ENCODE measurements at regions not wholly inside any gene's neighbourhood (a gene's known extent, or its start where the extent isn't known, plus 50 kb on each side); places are given as distances from the start of the nearest gene placed in this dataset.

- Mint-ChIP-seq H3K4me3 (no peak overlapping the region), H3K36me3 (no peaks in the 10 kb centered on the region), H3K27me3 (no peaks in the 10 kb centered on the region), H3K27ac (no peak overlapping the region), H3K9me3 (peaks cover 3 to 19% (median 8%) of the 10 kb centered on the region in 5 donors), H3K4me1 (no peaks in the 10 kb centered on the region)
- Histone ChIP-seq H3K27me3 (ENCODE audit: insufficient read depth, low read length, poor library complexity, severe bottlenecking) (no peaks in the 10 kb centered on the region), H3K36me3 (ENCODE audit: insufficient read depth, low read length) (no peaks in the 10 kb centered on the region), H3K4me3 (ENCODE audit: low read length) (no peak overlapping the region), H3K9me3 (ENCODE audit: low read length) (peaks cover under 1% of the 10 kb centered on the region), H3K4me1 (ENCODE audit: insufficient read depth, low read length) (no peaks in the 10 kb centered on the region), H3K27ac (ENCODE audit: low read depth, low read length) (no peak overlapping the region)
- ChIA-PET CTCF (no interaction called here), POLR2A (no interaction called here)
- DNase-seq = no peak
Measured at GRCh38 chr5:3738919-3739318, 143.3 kb downstream of the IRX1 start.

GRCh38 chr5:3740546-3741373 lies 145.1 kb downstream of the IRX1 start:
- Mint-ChIP-seq H3K27ac (no peak overlapping the region), H3K4me3 (no peak overlapping the region), H3K9me3 (peaks cover 5 to 18% (median 10%) of the 10 kb centered on the region in 5 donors), H3K27me3 (no peaks in the 10 kb centered on the region), H3K36me3 (no peaks in the 10 kb centered on the region), H3K4me1 (no peaks in the 10 kb centered on the region)
- Histone ChIP-seq H3K9me3 (ENCODE audit: low read length) (peaks cover 3% of the 10 kb centered on the region), H3K4me3 (ENCODE audit: low read length) (no peak overlapping the region), H3K36me3 (ENCODE audit: insufficient read depth, low read length) (no peaks in the 10 kb centered on the region), H3K4me1 (ENCODE audit: insufficient read depth, low read length) (no peaks in the 10 kb centered on the region), H3K27ac (ENCODE audit: low read depth, low read length) (no peak overlapping the region), H3K27me3 (ENCODE audit: insufficient read depth, low read length, poor library complexity, severe bottlenecking) (no peaks in the 10 kb centered on the region)
- no peak for DNase-seq
- ChIA-PET CTCF (no interaction called here), POLR2A (no interaction called here)

GRCh38 chr5:3741374-3741770 lies 145.7 kb downstream of the IRX1 start:
- H3K36me3 ChIP-seq (ENCODE audit: insufficient read depth, low read length) = no peaks in the 10 kb centered on the region
- H3K27ac ChIP-seq (ENCODE audit: low read depth, low read length) = no peak overlapping the region
- Mint-ChIP-seq H3K27me3 (no peaks in the 10 kb centered on the region), H3K36me3 (no peaks in the 10 kb centered on the region), H3K27ac (no peak overlapping the region), H3K4me1 (no peaks in the 10 kb centered on the region), H3K4me3 (no peak overlapping the region), H3K9me3 (peaks cover 5 to 18% (median 7%) of the 10 kb centered on the region in 5 donors)
- DNase-seq = no peak
- H3K9me3 ChIP-seq (ENCODE audit: low read length) = peaks cover 3% of the 10 kb centered on the region
- ChIA-PET CTCF (no interaction called here), POLR2A (no interaction called here)
- no peak overlapping the region for H3K4me3 ChIP-seq (ENCODE audit: low read length)
- no peaks in the 10 kb centered on the region for H3K4me1 ChIP-seq (ENCODE audit: insufficient read depth, low read length)
- H3K27me3 ChIP-seq (ENCODE audit: insufficient read depth, low read length, poor library complexity, severe bottlenecking) = no peaks in the 10 kb centered on the region

GRCh38 chr5:3742750-3743149 lies 147.1 kb downstream of the IRX1 start:
- POLR2A ChIA-PET = no interaction called here
- H3K27ac Mint-ChIP-seq = no peak overlapping the region
- H3K36me3 Mint-ChIP-seq = peaks cover 0 to 1% (median 0%) of the 10 kb centered on the region in 3 donors

GRCh38 chr5:3751846-3752245 lies 156.2 kb downstream of the IRX1 start:
- Histone ChIP-seq H3K36me3 (ENCODE audit: insufficient read depth, low read length) (no peaks in the 10 kb centered on the region), H3K9me3 (ENCODE audit: low read length) (no peaks in the 10 kb centered on the region), H3K27me3 (ENCODE audit: insufficient read depth, low read length, poor library complexity, severe bottlenecking) (no peaks in the 10 kb centered on the region), H3K4me1 (ENCODE audit: insufficient read depth, low read length) (no peaks in the 10 kb centered on the region), H3K27ac (ENCODE audit: low read depth, low read length) (no peak overlapping the region), H3K4me3 (ENCODE audit: low read length) (no peak overlapping the region)
- no peak overlapping the region for H3K27ac Mint-ChIP-seq
- no peak overlapping the region for H3K4me3 Mint-ChIP-seq
- peaks cover 0 to 11% (median 9%) of the 10 kb centered on the region in 5 donors for H3K9me3 Mint-ChIP-seq
- DNase-seq = no peak
- no peaks in the 10 kb centered on the region for H3K4me1 Mint-ChIP-seq
- peaks cover 0 to 1% (median 0%) of the 10 kb centered on the region in 3 donors for H3K36me3 Mint-ChIP-seq
- POLR2A ChIA-PET = no interaction called here
- CTCF ChIA-PET = no interaction called here
- no peaks in the 10 kb centered on the region for H3K27me3 Mint-ChIP-seq

More at GRCh38 chr5:3742750-3743149, 147.1 kb downstream of the IRX1 start:
- CTCF ChIA-PET = no interaction called here
- Mint-ChIP-seq H3K27me3 (no peaks in the 10 kb centered on the region), H3K9me3 (peaks cover 0 to 17% (median 11%) of the 10 kb centered on the region in 5 donors), H3K4me1 (no peaks in the 10 kb centered on the region), H3K4me3 (no peak overlapping the region)
- no peaks in the 10 kb centered on the region for H3K4me1 ChIP-seq (ENCODE audit: insufficient read depth, low read length)
- H3K9me3 ChIP-seq (ENCODE audit: low read length) = peaks cover 3% of the 10 kb centered on the region
- no peaks in the 10 kb centered on the region for H3K27me3 ChIP-seq (ENCODE audit: insufficient read depth, low read length, poor library complexity, severe bottlenecking)
- DNase-seq = no peak
- no peak overlapping the region for H3K27ac ChIP-seq (ENCODE audit: low read depth, low read length)
- H3K4me3 ChIP-seq (ENCODE audit: low read length) = no peak overlapping the region
- no peaks in the 10 kb centered on the region for H3K36me3 ChIP-seq (ENCODE audit: insufficient read depth, low read length)

GRCh38 chr5:3778000-3778550 lies 182.4 kb downstream of the IRX1 start:
- H3K4me3 ChIP-seq (ENCODE audit: low read length) = no peak overlapping the region
- H3K4me3 Mint-ChIP-seq = no peak overlapping the region
- no peaks in the 10 kb centered on the region for H3K27me3 Mint-ChIP-seq
- no peak for DNase-seq
- no peaks in the 10 kb centered on the region for H3K4me1 Mint-ChIP-seq
- no peaks in the 10 kb centered on the region for H3K36me3 Mint-ChIP-seq
- no peaks in the 10 kb centered on the region for H3K36me3 ChIP-seq (ENCODE audit: insufficient read depth, low read length)
- no peak overlapping the region for H3K27ac Mint-ChIP-seq
- H3K9me3 ChIP-seq (ENCODE audit: low read length) = no peaks in the 10 kb centered on the region
- CTCF ChIA-PET = no interaction called here
- H3K27ac ChIP-seq (ENCODE audit: low read depth, low read length) = no peak overlapping the region
- peaks cover 2 to 9% (median 6%) of the 10 kb centered on the region in 5 donors for H3K9me3 Mint-ChIP-seq
- H3K27me3 ChIP-seq (ENCODE audit: insufficient read depth, low read length, poor library complexity, severe bottlenecking) = no peaks in the 10 kb centered on the region
- no peaks in the 10 kb centered on the region for H3K4me1 ChIP-seq (ENCODE audit: insufficient read depth, low read length)
- POLR2A ChIA-PET = no interaction called here

- no peaks in the 10 kb centered on the region for H3K4me1 Mint-ChIP-seq
- no peak overlapping the region for H3K4me3 Mint-ChIP-seq
- Histone ChIP-seq H3K27ac (ENCODE audit: low read depth, low read length) (no peak overlapping the region), H3K9me3 (ENCODE audit: low read length) (no peaks in the 10 kb centered on the region), H3K27me3 (ENCODE audit: insufficient read depth, low read length, poor library complexity, severe bottlenecking) (no peaks in the 10 kb centered on the region), H3K4me1 (ENCODE audit: insufficient read depth, low read length) (no peaks in the 10 kb centered on the region), H3K4me3 (ENCODE audit: low read length) (no peak overlapping the region), H3K36me3 (ENCODE audit: insufficient read depth, low read length) (no peaks in the 10 kb centered on the region)
- H3K9me3 Mint-ChIP-seq = peaks cover 2 to 7% (median 5%) of the 10 kb centered on the region in 5 donors
- no peaks in the 10 kb centered on the region for H3K36me3 Mint-ChIP-seq
- no peak for DNase-seq
- POLR2A ChIA-PET = no interaction called here
- no peak overlapping the region for H3K27ac Mint-ChIP-seq
- CTCF ChIA-PET = no interaction called here
- no peaks in the 10 kb centered on the region for H3K27me3 Mint-ChIP-seq
Measured at GRCh38 chr5:3778945-3779344, 183.3 kb downstream of the IRX1 start.

GRCh38 chr5:3780278-3780677 lies 184.6 kb downstream of the IRX1 start:
- Mint-ChIP-seq H3K4me3 (no peak overlapping the region), H3K27me3 (no peaks in the 10 kb centered on the region), H3K9me3 (peaks cover 1 to 7% (median 4%) of the 10 kb centered on the region in 5 donors), H3K36me3 (no peaks in the 10 kb centered on the region), H3K4me1 (no peaks in the 10 kb centered on the region), H3K27ac (no peak overlapping the region)
- Histone ChIP-seq H3K27me3 (ENCODE audit: insufficient read depth, low read length, poor library complexity, severe bottlenecking) (no peaks in the 10 kb centered on the region), H3K9me3 (ENCODE audit: low read length) (no peaks in the 10 kb centered on the region), H3K4me3 (ENCODE audit: low read length) (no peak overlapping the region), H3K36me3 (ENCODE audit: insufficient read depth, low read length) (no peaks in the 10 kb centered on the region), H3K4me1 (ENCODE audit: insufficient read depth, low read length) (no peaks in the 10 kb centered on the region), H3K27ac (ENCODE audit: low read depth, low read length) (no peak overlapping the region)
- no peak for DNase-seq
- ChIA-PET CTCF (no interaction called here), POLR2A (no interaction called here)

All from CD8-positive, alpha-beta memory T cell (primary cell).